ENCODE measurements at regions not wholly inside any gene's neighbourhood (a gene's known extent, or its start where the extent isn't known, plus 50 kb on each side); places are given as distances from the start of the nearest gene placed in this dataset.
A peak's percentile ranks its signal among the peaks of the same experiment; 100 is the strongest.
"Not testable (repeated sequence)": the region's sequence is repeated elsewhere in the genome, so short reads cannot be mapped to it uniquely, and the experiment has no call there.

DNA sequence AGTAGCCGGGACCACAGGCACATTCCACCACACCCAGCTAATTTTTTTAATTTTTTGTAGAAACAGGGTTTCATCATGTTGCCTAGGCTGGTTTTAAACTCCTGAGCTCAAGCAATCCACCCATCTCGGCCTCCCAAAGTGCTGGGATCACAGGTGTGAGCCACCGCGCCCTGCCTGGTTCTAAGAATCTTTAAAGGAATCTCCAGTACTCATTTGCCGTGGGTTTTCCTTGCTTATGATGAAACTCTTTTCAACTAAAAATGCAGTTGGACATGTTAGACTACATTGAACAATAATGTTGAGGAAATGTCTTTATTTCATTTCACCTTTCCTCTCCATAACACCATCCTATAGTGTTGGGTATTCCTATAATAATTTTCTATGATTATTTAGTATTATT, 121.6 kb downstream of the ZNF281 start:
- no peaks in the 10 kb centered on the region for H3K27me3 ChIP-seq
- TF ChIP-seq CTCF (IDR thresholded peaks at IDR 0.05): no peak
- intact Hi-C loops (cut with DNase I; ENCODE audit: low total_unique reads): no loop called here
- H3K4me3 ChIP-seq: no peak overlapping the region
- no peaks in the 10 kb centered on the region for H3K36me3 ChIP-seq
- H3K9me3 ChIP-seq: no peaks in the 10 kb centered on the region
- no peak for DNase-seq
- H3K27ac ChIP-seq: no peak overlapping the region
- no peaks in the 10 kb centered on the region for H3K4me1 ChIP-seq

DNA sequence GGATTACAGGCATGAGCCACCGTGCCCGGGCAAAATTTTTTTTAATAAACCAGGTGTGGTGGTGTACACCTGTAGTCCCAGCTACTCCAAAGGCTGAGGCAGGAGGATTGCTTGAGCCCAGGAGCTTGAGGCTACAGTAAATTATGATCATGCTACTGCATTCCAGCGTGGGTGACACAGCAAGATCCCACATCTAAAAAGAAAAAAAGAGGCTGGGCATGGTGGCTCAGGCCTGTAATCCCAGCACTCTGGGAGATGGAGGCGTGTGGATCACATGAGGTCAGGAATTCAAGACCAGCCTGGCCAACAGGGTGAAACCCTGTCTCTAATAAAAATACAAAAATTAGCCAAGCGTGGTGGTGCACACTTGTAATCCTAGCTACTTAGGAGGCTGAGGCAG, 125.6 kb downstream of the ZNF281 start:
- H3K4me3 ChIP-seq; intact Hi-C loops (cut with DNase I; ENCODE audit: low total_unique reads); H3K4me1 ChIP-seq; H3K27ac ChIP-seq; H3K36me3 ChIP-seq; DNase-seq; H3K27me3 ChIP-seq; H3K9me3 ChIP-seq: not testable (repeated sequence)

- Histone ChIP-seq H3K27me3 (peaks cover 0 to 3% of the 10 kb centered on the region in 2 donors), H3K9me3 (no peaks in the 10 kb centered on the region), H3K27ac (no peak overlapping the region), H3K4me3 (no peak overlapping the region), H3K36me3 (no peaks in the 10 kb centered on the region), H3K4me1 (no peaks in the 10 kb centered on the region)
- no peak for DNase-seq
- TF ChIP-seq CTCF (IDR thresholded peaks at IDR 0.05): no peak
- intact Hi-C loops (cut with DNase I; ENCODE audit: low total_unique reads): no loop called here
Observed at GRCh38 chr1:200282497-200283122, 127.2 kb downstream of the ZNF281 start.

DNA sequence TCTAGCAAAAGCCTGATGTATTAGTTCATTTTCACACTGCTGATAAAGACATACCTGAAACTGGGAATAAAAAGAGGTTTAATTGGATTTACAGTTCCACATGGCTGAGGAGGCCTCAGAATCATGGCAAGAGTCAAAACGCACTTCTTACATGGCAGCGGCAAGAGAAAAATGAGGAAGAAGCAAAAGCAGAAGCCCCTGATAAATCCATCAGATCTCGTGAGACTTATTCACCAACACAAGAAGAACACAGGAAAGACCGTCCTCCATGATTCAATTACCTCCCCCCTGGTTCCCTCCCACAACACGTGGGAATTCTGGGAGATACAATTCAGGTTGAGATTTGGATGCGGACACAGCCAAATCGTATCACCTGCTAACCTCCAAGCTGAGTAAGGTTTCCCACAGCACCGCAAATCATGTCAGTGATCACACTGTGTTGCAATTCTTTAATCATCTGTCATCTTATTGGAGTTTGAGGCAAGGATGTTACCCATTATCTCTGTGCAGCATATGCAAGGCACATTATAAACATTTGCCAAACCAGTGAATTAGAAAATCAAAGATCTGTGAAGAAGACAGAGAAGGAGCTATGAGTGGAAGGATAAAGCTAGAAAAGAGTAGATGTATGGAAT, 128.5 kb downstream of the ZNF281 start:
- Histone ChIP-seq H3K4me3 (no peak overlapping the region), H3K27ac (no peak overlapping the region), H3K27me3 (peaks cover 0 to 3% of the 10 kb centered on the region in 2 donors), H3K9me3 (no peaks in the 10 kb centered on the region), H3K36me3 (no peaks in the 10 kb centered on the region), H3K4me1 (no peaks in the 10 kb centered on the region)
- intact Hi-C loops (cut with DNase I; ENCODE audit: low total_unique reads): no loop called here
- no peak for DNase-seq
- no peak for TF ChIP-seq CTCF (IDR thresholded peaks at IDR 0.05)

DNA sequence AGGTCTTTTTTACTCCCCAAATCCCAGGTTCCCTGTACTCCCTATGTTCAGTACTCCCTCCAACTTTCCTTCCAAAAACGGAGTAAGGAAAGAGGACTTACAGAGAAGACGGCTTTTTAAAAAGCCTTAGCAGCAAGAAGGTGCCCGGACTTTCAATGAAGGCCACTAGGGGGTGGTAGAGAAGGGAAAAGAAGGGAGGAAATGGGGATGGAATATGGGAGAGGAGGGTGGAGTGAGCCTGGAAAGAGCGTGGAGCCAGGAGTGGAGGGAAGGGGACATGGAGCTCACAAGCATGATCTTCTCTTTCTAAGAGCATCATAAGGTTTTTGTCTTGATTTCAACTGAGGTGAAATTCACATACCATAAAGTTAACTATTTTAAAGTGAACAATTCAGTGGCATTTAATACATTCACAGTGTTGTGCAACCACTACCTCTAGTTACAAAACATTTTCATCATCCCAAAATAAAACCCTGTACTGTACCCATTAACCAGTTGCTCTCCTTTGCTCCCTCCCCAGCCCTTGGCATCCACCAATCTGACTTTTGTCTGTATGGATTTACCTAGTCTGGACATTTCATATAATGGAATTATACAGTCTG, 129.9 kb downstream of the ZNF281 start:
- peak; percentile 50 to 56 for TF ChIP-seq CTCF (IDR thresholded peaks at IDR 0.05)
- Histone ChIP-seq H3K9me3 (no peaks in the 10 kb centered on the region), H3K27me3 (peaks cover 0 to 3% of the 10 kb centered on the region in 2 donors), H3K27ac (no peak overlapping the region), H3K36me3 (no peaks in the 10 kb centered on the region), H3K4me3 (no peak overlapping the region), H3K4me1 (no peaks in the 10 kb centered on the region)
- DNase-seq: peak in 1 of 2 donors; percentile 28
- intact Hi-C loops (cut with DNase I; ENCODE audit: low total_unique reads): loop anchor here (10.0 kb wide), 1 partner anchor 205 kb away; no protein-coding TSS in a partner anchor

DNA sequence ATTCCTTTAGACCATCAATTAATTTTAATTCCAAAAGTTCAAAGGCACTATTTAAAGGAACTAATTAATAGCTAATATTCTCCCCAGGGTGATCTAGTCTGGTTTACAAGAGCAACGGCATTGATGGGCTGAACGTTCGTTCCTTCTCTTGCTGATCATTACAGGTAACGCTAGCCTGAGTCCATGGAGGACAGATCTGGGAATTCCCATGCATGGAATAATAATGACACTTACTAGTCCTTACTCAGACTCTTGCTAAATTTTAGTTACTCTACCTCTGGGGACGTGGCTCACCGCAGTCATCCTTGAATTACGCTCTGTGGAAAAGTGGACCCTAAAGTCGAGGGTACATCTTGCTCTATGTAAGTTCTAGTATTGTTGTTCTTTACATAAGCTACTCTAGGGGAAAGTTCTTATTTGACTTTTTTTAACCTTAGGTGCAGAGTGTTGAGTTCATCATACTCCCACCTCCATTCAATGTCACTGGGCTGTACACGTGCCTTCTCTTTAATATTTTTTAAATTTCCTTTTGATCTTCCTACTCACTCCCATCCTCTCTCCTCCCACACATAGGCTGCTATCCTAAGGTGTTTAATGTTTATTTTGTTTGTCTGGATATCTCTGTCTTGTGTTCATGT, 133.9 kb downstream of the ZNF281 start:
- Histone ChIP-seq H3K36me3 (no peaks in the 10 kb centered on the region), H3K27ac (no peak overlapping the region), H3K27me3 (peaks cover 0 to 6% of the 10 kb centered on the region in 2 donors), H3K4me1 (no peaks in the 10 kb centered on the region), H3K9me3 (no peaks in the 10 kb centered on the region), H3K4me3 (no peak overlapping the region)
- no peak for TF ChIP-seq CTCF (IDR thresholded peaks at IDR 0.05)
- intact Hi-C loops (cut with DNase I; ENCODE audit: low total_unique reads): loop anchor here (10.0 kb wide), 1 partner anchor 209 kb away; no protein-coding TSS in a partner anchor
- no peak for DNase-seq
